ENCODE measurements at regions not wholly inside any gene's neighbourhood (a gene's known extent, or its start where the extent isn't known, plus 50 kb on each side); places are given as distances from the start of the nearest gene placed in this dataset.

GRCh38 chr4:152115794-152116193 lies 355.0 kb upstream of the GATB start:
- TF ChIP-seq ZSCAN29 (IDR thresholded peaks at IDR 0.05), result no peak
- no peak for TF ChIP-seq ZNF274 (IDR thresholded peaks at IDR 0.05; ENCODE audit: insufficient read depth, insufficient read length)
- TF ChIP-seq POLR2A (IDR thresholded peaks at IDR 0.05; ENCODE audit: low read depth, low read length), result no peak
- TF ChIP-seq CHD2 (IDR thresholded peaks at IDR 0.05; ENCODE audit: borderline replicate concordance, low read depth, low read length), result no peak

Measured in GM12878 (cell line).